Tongue (tissue), 1 donor: ENCODE measurements at regions not wholly inside any gene's neighbourhood (a gene's known extent, or its start where the extent isn't known, plus 50 kb on each side); places are given as distances from the start of the nearest gene placed in this dataset.

Source experiments
- DNase-seq: peaks from one replicate; pipeline ENCODE4 v3.0.0-alpha.2; 2015

DNA sequence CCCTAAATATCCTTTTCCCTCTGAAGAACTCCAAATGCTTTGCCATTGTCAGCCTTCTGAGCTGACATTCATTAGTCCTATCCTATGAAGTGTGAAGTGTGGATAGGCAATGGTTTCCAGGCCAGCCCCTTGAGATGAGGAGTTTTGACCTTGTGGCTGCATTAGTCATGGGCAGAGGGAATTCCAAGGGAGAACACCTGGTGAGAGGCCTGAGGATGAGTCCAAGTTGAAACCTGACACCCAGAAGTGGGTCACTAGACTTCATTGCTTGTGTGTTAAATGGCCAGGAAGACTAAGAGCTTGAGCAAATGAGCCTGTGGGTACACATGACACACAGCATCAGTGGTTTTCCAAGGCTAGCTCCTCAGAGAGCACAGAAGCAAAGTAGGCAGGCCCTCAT, 260.8 kb downstream of the SKAP2 start:
- DNase-seq: peak; percentile 25

DNA sequence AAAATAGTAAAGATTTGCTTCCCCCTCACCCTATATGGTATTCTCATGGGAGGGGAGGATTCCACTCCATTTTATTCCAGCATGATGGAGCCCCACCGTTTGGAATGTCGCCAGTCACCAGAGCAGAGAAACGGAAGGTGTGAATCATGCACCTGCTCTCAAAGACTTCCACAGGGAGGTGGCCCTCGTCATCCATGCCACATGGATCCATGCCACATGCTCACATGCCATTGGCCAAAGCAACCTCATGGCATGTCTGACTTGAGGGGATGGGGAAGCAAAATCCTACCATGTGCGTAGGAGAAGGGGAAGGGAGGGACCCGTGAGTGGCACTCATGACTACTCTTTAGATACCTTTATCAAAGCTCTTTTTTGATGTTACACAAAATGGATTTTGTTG, 256.0 kb downstream of the SKAP2 start:
- DNase-seq: no peak

DNA sequence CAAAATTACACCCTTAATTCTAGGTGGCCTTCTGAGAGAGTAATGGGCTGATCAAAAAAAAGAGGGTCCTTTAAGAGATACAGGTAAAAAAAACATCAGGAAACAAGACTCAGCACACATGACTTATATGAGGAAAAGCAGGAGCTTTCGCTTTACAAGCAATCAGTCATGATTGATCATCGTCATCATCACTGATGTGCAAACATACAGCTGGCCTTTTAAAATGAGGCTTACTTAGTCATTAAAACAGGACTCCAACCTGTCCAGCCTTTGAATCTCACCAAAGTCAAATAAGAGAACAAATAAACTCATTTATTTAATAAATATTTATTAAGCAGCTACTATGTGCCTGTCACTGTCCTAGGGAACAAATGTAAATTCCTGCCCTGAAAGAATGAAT, 255.3 kb downstream of the SKAP2 start:
- DNase-seq: no peak

DNA sequence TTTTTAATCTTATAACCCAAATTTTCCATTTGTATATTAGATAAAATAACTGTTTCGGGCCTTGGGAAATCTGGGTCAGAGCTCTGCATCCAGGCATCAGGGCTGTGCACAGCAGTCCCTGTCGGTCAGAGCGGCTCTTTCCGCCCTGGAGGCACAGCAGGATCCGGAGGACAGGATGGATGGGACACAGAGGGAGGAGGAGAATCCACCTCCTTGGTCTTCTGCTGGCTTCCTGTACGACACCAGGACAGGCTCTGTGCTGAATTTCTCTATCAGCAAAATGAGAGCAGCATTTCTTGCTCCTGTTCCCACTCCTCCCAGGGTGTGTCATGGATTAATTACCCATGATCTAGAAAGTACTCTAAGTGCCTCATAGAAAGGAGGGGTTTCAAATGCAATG, 254.9 kb downstream of the SKAP2 start:
- peak; percentile 20 for DNase-seq

DNA sequence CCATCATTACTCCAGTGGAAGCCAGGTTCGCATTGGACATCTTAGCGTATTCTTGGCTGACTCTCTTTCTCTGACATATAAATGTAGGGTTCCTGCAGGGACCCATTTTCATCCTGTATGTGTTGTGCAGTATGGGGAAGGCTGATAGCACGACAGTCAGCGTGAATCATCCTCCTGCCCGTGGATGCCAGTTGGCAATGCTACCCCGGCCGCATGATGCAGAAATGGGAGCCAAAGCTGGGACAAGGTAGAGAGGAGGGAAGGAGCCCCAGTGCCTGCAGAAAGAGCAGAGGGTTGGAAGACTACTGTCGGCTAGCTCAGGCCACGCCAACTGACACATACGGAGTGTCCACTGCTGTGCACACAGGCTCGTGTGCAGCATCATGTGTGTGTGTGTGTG, 251.6 kb downstream of the SKAP2 start:
- no peak for DNase-seq

DNA sequence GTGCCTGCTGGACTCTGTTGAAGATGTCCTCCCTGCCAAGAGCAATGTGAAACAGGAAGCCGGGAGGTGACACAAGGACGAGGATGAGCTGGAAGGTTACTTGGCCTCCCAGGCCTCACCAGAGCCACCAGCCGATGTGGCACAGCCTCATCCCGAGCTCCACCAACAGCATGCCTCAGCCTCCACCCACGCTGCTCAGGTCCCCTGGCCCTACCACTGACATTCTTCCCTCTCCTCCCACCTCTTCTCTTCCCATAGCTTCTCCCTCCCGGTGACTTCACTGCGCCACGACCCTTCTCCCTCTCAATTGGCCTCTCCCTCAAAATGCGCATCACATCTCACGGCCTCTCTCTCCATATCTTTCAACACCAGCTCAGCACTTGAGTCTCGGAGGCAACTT, 249.9 kb downstream of the SKAP2 start:
- DNase-seq: no peak

DNA sequence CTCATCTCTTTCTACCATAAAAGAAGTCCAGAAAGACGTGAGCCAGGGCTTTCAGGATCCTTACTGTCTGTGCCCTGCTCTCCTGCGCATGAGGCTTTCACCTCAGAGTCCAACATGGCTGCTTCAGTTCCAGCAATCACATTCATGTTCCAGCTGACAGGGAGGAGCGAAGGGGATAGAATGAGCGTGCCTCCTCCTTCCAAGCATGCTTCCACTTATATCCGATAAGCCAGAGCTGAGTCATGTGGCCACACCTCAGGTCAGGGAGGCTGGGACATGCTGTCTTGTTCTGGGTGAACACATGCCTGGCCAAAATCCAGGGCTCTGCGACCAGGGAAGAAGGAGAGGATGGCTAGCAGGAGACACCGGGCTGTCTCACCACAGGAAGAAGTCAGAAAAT, 248.2 kb downstream of the SKAP2 start:
- DNase-seq: no peak

DNA sequence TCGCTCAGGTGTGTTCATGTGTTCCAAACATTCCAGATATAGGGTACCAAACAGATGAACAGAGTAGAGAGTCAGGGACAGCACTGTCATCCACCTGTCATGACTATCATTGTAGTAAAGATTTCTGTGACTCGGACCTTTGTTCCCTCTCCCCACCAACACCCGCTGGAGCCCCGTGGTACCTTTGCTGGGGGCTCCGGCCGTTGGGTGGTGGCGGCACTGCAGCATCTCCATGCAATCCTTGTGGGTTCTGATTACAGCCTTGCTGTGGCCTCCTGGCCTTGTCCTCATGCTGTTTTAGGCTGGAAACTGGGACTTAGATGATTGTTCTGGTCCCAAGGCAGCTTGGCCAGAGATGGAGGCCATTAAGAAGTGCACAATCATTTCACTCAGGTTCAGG, 247.3 kb downstream of the SKAP2 start:
- no peak for DNase-seq
